ENCODE measurements at regions not wholly inside any gene's neighbourhood (a gene's known extent, or its start where the extent isn't known, plus 50 kb on each side); places are given as distances from the start of the nearest gene placed in this dataset.

DNA sequence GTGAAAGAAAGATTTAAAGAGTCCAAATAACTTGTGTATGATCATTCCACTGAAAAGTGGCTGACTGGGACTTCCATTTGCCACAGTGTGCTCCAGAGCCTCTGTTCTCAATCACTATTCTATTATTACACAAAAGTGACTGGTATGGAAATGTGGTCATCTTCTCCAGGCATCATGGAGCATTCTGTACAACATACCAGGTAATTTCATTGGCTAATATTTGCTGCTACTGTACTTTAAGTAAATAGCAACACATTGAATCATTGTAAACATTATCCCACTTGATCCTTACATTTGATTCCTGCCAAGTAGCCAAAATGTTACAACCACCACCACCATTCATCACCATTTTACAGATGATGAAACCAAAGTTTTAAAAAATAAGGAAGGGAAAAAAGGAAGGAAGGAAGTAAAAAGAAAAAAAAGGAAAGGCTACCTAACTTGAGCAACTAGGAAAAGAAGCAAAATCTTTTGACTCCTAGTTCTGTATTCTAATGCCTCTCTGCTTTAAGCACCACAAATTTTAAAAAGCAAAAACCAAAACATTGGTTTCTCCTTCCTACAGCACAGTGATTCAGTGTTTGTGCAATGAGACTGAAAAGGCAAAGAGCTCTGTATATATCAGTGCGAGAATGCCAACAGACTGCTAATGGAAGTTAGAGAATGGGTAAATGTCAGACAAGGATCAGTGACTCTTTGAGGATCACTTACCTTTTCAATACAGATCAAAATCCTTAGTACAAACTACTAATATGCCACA, 361.4 kb upstream of the PTBP2 start:
- DNase-seq (ENCODE audit: low read depth in 2 of 2): no peak

DNA sequence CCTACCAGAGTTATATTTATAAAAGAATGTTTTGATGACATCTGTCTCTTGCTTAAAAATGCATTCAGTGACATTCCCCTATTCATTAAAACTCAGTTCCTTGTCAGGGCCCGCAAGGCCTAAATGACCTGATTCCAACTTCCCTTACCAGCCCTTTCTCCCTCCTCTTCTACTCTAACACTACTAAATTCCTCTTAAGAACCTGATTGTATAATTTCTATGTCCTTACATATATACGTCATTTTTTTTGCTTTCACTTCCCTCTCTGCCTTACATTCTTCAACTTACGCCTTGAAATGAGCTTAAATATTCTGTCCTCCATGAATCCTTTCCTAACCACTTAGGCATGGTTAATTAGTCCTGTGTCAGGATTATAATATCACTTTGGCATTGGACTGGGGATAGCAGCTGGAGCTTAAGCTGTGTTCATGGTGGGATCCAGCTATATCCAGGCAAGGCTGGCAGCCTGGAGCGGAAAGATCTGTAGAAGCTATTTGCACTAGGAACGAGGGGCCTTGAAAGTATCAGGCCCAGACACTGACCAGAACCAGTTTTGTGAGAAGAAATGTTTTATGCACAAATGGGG, 360.2 kb upstream of the PTBP2 start:
- no peak for DNase-seq (ENCODE audit: low read depth in 2 of 2)

GRCh38 chr1:96361961-96362360, 359.6 kb upstream of the PTBP2 start:
- DNase-seq (ENCODE audit: low read depth in 2 of 2): no peak

DNA sequence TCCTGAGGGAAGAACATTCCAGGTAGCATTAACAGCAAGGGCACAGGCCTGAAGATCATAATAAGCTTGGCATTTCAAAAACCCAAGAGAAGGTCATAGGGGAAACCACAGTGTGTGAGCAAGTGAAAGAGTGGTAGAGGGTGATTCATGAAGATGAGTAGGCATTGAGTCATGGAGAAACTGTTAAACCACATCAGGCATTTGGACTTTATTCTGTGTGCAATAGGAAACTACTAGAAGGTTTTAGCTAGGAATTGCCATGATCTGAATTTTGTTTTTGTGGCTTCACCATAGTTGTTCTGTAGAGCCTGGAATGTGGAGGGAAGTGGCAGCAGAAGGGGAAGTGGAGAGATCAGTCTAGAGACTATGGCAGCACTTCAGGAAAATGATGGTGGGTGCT, 359.0 kb upstream of the PTBP2 start:
- no peak for DNase-seq (ENCODE audit: low read depth in 2 of 2)

DNA sequence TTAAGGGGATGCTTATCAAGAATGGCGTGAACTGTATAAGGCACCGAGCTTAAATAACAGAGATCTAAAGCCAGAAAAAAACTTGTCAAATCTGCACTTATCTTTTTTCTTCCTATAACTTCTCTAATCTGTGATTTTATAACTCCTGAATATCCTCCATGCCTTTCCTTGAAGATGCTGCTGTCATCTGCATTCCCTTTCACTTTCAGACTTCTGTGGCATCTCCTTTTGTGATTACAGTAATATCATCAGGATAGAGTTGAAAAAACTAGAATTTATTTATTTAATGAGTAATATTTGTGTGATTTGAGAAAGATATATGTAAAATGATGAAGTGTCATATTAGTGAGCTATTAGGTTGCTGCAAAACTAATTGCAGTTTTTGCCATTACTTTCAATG, 357.8 kb upstream of the PTBP2 start:
- DNase-seq (ENCODE audit: low read depth in 2 of 2): no peak

DNA sequence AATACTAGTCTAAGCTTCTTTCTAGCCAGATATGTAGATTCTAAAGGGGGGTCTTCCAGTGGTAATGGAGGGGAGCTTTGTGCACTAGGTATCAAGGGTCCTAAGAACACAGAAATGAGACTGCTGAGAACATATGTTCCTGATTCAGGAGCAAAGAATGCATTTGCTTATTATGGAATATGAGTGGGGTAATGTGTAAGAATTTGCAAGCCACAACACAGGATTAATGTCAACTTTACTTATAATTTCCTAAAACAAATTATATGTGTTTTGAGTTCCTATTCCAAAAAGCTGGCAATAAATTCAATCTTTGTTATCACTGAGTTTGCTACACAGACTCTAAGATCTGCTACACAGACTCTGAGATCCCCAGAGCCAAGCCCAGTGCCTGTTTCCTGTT, 357.0 kb upstream of the PTBP2 start:
- no peak for DNase-seq (ENCODE audit: low read depth in 2 of 2)

DNA sequence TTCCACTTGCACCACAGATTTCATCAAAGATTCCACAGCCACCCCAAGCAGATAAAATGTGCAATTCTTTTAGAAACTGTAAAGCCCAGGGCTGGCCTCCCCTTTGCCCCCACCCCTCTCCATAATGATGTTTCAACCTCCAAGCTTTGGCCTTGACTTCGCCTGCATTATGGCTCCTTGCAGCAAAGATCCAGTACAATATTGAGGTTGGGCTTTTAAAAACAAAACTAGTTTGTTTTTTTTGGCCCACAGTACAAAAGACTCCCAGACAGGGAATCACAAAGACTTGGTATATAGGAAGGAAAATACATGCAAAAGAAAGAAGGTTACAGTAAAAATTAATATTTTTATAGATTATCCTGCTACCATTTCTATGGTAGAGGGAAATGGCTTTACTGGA, 356.5 kb upstream of the PTBP2 start:
- DNase-seq (ENCODE audit: low read depth in 2 of 2): no peak

- no peak for DNase-seq (ENCODE audit: low read depth in 2 of 2)
Measured at GRCh38 chr1:96365596-96366390, 355.8 kb upstream of the PTBP2 start.

DNA sequence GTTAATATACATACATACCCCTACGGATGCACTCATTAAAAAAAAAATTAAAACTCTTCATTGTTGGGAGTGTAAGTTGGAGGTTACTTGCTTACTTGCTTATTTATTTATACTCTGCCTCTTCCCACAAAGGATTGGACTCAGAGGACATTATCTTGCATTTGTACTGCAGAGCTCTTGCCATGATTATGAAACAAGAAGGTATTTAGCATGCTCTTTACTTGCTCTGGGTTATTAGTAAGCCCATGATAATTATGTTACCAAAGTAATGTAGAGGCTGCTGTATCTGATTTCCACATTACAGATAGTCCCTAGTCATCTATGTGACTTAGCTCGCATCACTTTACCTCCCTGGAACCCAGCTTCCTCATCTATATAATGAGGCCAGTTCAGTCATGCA, 355.1 kb upstream of the PTBP2 start:
- DNase-seq (ENCODE audit: low read depth in 2 of 2): no peak

DNA sequence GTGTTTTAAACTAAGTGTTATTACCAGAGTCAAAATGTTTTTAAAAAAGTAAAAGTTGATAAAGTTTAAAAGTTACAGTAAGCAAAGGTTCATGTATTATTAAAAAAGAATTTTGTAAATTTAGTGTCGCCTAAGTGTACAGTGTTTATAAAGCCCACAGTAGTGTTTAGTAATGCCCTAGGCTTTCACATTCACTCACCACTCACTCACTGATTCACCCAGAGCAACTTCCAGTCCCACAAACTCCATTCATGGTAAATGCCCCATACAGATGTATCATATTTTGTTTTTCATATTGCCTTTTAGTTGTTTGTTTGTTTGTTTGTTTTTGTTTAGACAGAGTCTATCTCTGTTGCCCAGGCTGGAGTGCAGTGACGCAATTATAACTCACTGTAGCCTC, 353.8 kb upstream of the PTBP2 start:
- DNase-seq (ENCODE audit: low read depth in 2 of 2): no peak

DNA sequence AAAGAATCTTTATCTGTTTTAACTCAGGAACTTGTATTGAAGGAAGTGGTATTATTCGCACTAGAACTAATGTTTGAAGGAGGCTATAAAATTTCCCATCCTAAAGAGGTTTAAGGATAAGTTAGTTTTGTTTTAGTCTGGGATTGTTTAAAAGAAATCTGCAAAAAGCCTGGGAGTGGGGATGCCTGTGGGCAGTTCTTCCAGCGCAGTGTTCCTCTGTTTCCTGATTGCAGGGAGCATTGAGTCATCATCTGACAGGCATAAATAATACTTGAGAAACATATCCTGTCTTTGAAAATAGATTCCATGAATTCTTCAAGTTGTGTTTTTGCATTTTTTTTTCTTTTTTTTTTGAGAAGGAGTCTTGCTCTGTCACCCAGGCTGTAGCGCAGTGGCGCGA, 350.8 kb upstream of the PTBP2 start:
- DNase-seq (ENCODE audit: low read depth in 2 of 2): no peak

DNA sequence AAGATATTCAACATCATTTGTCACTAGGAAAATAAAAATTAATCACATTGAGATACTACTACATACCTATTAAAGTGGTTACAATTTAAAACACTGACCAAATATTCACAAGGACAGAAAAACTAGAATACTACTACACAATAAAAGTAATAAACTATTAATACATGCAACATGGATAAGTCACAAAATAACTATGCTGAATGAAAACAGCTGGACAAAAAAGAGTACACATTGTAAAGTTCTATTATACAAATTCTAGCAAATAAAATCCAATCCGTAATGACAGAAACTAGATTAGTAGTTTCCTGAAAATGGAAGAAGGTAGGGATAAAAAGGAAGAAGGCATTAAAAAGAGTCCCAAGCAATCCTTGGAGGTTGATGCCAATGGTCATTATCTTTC, 348.7 kb upstream of the PTBP2 start:
- no peak for DNase-seq (ENCODE audit: low read depth in 2 of 2)

DNA sequence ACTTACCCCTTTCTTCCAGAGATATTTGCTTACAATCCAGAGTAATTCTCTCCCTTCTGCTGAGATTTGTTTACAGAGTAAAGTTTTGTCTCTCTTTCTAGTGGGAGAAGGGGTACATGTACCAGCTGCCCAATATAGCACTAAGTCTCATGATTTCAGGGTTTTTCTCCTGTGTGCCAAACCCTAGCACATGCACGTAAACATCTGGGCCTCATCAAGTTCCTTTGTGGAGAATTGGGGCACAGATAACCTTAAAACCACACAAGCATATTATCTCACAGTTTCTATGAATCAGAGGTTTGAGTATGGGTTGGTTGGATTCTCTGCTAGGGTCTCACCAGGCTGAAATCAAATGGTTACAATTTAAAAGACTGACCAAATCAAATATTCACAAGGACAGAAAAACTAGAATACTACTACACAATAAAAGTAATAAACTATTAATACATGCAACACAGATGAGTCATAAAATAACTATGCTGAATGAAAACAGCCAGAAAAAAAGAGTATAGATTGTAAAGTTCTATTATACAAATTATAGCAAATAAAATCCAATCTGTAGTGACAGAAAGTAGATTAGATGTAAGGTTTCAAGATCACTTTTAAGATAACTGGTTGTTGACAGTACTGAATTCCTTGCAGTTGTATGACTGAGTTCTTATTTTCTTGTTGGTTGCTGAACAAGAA, 347.4 kb upstream of the PTBP2 start:
- DNase-seq (ENCODE audit: low read depth in 2 of 2): no peak

DNA sequence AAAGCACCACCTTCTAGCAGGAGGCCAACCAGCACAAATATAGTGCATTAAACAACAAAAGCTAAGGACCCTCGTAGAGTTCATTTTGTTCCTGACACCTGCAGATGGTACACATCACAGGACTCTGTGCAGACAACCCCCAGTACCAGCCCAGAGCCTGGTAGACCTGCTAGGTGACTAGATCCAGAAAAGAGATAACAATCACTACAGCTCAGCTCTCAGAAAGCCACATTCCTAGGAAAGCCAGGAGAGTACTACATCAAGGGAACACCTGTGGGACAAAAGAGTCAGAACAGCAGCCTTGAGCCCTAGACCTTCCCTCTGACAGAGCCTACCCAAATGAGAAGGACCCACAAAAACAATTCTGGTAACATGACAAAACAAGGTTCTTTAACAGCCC, 344.7 kb upstream of the PTBP2 start:
- no peak for DNase-seq (ENCODE audit: low read depth in 2 of 2)

- DNase-seq (ENCODE audit: low read depth in 2 of 2): no peak
Measured at GRCh38 chr1:96384611-96385010, 337.0 kb upstream of the PTBP2 start.

GRCh38 chr1:96387785-96388184, 333.8 kb upstream of the PTBP2 start:
- DNase-seq (ENCODE audit: low read depth in 2 of 2): no peak

DNA sequence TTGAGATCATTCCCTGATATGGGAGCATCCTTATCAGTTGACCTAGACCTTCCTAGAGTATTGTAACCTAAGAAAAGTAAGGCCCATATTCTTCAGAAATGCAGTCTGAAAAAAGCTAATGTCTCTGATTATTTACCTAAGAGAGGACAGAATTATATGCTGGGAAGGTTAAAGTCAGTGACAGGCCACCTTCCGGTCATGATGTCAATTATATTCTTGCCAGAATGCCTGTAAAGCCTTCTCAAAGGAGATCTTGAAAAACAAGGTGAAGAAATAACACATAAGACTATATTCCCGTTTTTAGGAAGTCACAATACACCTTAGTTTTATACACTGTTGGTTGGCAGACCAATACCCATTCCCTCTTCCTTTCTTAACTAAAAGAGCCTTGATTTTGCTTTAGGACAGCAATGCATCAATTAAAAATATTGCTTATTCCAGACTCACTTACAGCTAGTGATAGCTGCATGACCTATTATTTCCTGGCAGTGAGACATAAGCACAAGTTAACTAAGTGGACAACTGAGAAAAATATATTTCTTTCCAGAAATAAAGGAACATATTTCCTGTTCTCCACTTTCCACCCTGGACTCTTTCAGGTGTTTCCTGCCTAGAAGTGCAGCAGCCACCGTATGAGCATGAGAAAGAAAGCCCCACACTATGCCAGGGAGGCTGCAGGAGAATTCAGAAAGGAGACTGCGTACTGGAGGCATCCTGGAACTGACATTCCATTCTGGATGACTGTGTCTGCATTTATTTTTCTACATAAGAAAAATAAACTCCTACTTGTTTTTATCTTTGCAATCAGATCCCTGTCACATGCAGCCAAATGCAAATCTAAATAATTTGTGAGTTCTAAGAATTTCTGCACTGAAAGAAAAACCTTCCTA, 332.9 kb upstream of the PTBP2 start:
- DNase-seq (ENCODE audit: low read depth in 2 of 2): no peak

- DNase-seq (ENCODE audit: low read depth in 2 of 2): no peak
Measured at GRCh38 chr1:96400089-96400488, 321.5 kb upstream of the PTBP2 start.

DNA sequence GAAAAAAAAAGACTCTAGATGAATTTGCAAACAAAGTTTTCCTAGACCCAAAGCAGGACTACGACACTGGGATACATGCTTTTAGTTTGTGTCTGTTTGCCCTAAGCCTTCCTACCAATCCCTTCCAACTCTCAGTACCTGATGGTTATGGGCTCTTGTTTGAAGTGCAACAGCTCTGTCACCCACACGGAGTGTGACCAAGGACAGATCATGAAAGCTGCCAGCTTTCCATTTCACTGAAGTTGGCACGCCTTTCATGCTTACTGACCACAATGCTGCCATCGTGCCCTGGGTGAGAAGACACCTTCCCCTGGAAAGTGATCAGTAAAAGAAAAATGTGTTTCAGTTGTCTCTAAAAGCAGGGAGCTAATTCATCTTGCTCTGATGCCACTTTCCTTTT, 312.5 kb upstream of the PTBP2 start:
- DNase-seq (ENCODE audit: low read depth in 2 of 2): no peak

- no peak for DNase-seq (ENCODE audit: low read depth in 2 of 2)
Measured at GRCh38 chr1:96409689-96410088, 311.9 kb upstream of the PTBP2 start.

DNA sequence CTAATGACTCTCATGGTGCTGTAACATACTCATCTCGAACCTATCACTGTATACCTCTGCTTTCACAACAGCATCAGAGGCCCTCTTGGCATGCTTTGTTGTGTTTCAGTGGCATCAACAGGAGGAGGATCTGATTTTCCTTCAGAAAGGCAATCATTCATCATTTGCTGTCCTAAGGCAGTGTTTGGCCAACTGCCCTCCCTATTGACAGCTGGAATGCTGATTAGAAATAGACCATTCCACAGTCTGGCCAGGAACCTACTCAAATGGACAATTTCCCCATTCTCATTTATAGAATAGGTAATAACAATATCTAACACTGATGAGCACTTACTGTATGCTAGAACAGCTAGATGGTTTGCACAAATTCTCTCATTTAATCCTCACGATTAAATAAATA, 310.6 kb upstream of the PTBP2 start:
- no peak for DNase-seq (ENCODE audit: low read depth in 2 of 2)

All from stimulated activated CD4-positive, alpha-beta T cell treated with anti-CD3 and anti-CD28 coated beads, Interleukin-12 subunit alpha, Interleukin-12 subunit beta, amount 100 ng/mL, for 24 hours (primary cell).